Naive thymus-derived CD4-positive, alpha-beta T cell (primary cell): ENCODE measurements at regions not wholly inside any gene's neighbourhood (a gene's known extent, or its start where the extent isn't known, plus 50 kb on each side); places are given as distances from the start of the nearest gene placed in this dataset.

ENCODE experiments used
- ATAC-seq: fragments of 150-1000 bp; cut with Tn5 transposase; 2 replicates; pipeline ENCODE4 v1.10.0; 2021; ENCODE audit warnings: mild to moderate bottlenecking, moderate library complexity
- CTCF ChIA-PET: fragments of 350-600 bp; sonication (Branson Sonifier 250); formaldehyde crosslinking; loops from one replicate; lab custom pipeline; 2021; ENCODE audit warnings: antibody characterized with exemption; lab: Charles Lee
- POLR2A ChIA-PET: fragments of 350-600 bp; sonication (Branson Sonifier 250); formaldehyde crosslinking; loops from one replicate; lab custom pipeline; 2021; ENCODE audit warnings: antibody characterized with exemption, inconsistent platforms; lab: Charles Lee
- DNase-seq, 9 donors: peaks; one replicate each; pipeline versions ENCODE4 v3.0.0 to v3.0.0-alpha.2; 2020 to 2022; ENCODE audit warnings: mixed read lengths in 1 of 9
- H3K27ac ChIP-seq: one replicate; pipeline ENCODE4 v1.7.0; 2013; ENCODE audit warnings: mild to moderate bottlenecking, low read depth, low read length, moderate library complexity
- H3K27me3 ChIP-seq, 2 donors: one replicate each; pipeline ENCODE4 v1.7.0; 2013; ENCODE audit warnings: low read length in 2 of 2, mild to moderate bottlenecking in 2 of 2, moderate library complexity in 2 of 2; ENCODE audit not compliant: control insufficient read depth in 2 of 2, insufficient read depth in 2 of 2
- H3K36me3 ChIP-seq, 3 experiments: 1 replicate in 2 of 3; 2 replicates in 1 of 3; pipeline ENCODE4 v1.7.0; 2013; ENCODE audit warnings: low read length in 3 of 3, mild to moderate bottlenecking in 3 of 3, moderate library complexity in 1 of 3; ENCODE audit not compliant: insufficient read depth in 3 of 3, control insufficient read depth in 2 of 3
- H3K4me1 ChIP-seq, 2 donors: one replicate each; pipeline ENCODE4 v1.7.0; 2013; ENCODE audit warnings: low read length in 2 of 2, mild to moderate bottlenecking in 2 of 2, moderate library complexity in 1 of 2; ENCODE audit not compliant: control insufficient read depth in 2 of 2, insufficient read depth in 2 of 2
- H3K4me3 ChIP-seq: 2 replicates; pipeline ENCODE4 v1.7.0; 2013; ENCODE audit warnings: mild to moderate bottlenecking, low read length
- H3K9me3 ChIP-seq, 3 experiments: 1 replicate in 2 of 3; 2 replicates in 1 of 3; pipeline ENCODE4 v1.7.0; 2013; ENCODE audit warnings: low read length in 3 of 3; ENCODE audit not compliant: control insufficient read depth in 2 of 3
- H3K27ac Mint-ChIP-seq, 9 donors: one replicate each; pipeline ENCODE4 v1.8.0; 2020 to 2022; ENCODE audit warnings: mixed read lengths in 9 of 9, mild to moderate bottlenecking in 8 of 9, moderate library complexity in 5 of 9, inconsistent platforms in 2 of 9
- H3K27me3 Mint-ChIP-seq, 5 donors: one replicate each; pipeline ENCODE4 v1.8.0; 2021 to 2022; ENCODE audit warnings: mixed read lengths in 5 of 5, mild to moderate bottlenecking in 1 of 5
- H3K36me3 Mint-ChIP-seq, 5 donors: one replicate each; pipeline ENCODE4 v1.8.0; 2020 to 2022; ENCODE audit warnings: mixed read lengths in 5 of 5, mild to moderate bottlenecking in 3 of 5, inconsistent platforms in 1 of 5
- H3K4me1 Mint-ChIP-seq, 7 donors: one replicate each; pipeline ENCODE4 v1.8.0; 2020 to 2022; ENCODE audit warnings: mixed read lengths in 7 of 7, mild to moderate bottlenecking in 3 of 7, inconsistent platforms in 1 of 7
- H3K4me3 Mint-ChIP-seq, 10 donors: one replicate each; pipeline ENCODE4 v1.8.0; 2020 to 2022; ENCODE audit warnings: mild to moderate bottlenecking in 10 of 10, mixed read lengths in 10 of 10, moderate library complexity in 6 of 10, inconsistent platforms in 2 of 10
- H3K9me3 Mint-ChIP-seq, 11 donors: one replicate each; pipeline ENCODE4 v1.8.0; 2020 to 2022; ENCODE audit warnings: mixed read lengths in 11 of 11, mild to moderate bottlenecking in 4 of 11, inconsistent platforms in 1 of 11, moderate library complexity in 1 of 11
- intact Hi-C, 2 donors: fragments of 100-400 bp; cut with micrococcal nuclease; formaldehyde crosslinking; loops; one replicate each; pipeline ENCODE4 v1.15.1; 2023

- CTCF ChIA-PET, result no interaction called here
- Histone ChIP-seq H3K4me3 (no peak overlapping the region), H3K27me3 (no peaks in the 10 kb centered on the region), H3K36me3 (no peaks in the 10 kb centered on the region), H3K4me1 (no peaks in the 10 kb centered on the region), H3K27ac (no peak overlapping the region), H3K9me3 (no peaks in the 10 kb centered on the region)
- no peaks in the 10 kb centered on the region for H3K27me3 Mint-ChIP-seq
- intact Hi-C loops, result no loop called here
- peaks cover 0 to 14% (median 5%) of the 10 kb centered on the region in 11 donors for H3K9me3 Mint-ChIP-seq
- DNase-seq (no peak), ATAC-seq (no peak)
- POLR2A ChIA-PET, result no interaction called here
- H3K4me3 Mint-ChIP-seq, result no peak overlapping the region
- H3K4me1 Mint-ChIP-seq, result no peaks in the 10 kb centered on the region
- no peak overlapping the region for H3K27ac Mint-ChIP-seq
- no peaks in the 10 kb centered on the region for H3K36me3 Mint-ChIP-seq
These were observed 225.0 kb upstream of the PRMT6 start for GRCh38 chr1:106831511-106831910.

GRCh38 chr1:106836708-106837107 lies 219.8 kb upstream of the PRMT6 start:
- Mint-ChIP-seq H3K36me3 (no peaks in the 10 kb centered on the region), H3K27ac (no peak overlapping the region), H3K4me3 (no peak overlapping the region), H3K9me3 (peaks cover 0 to 7% (median 2%) of the 10 kb centered on the region in 11 donors), H3K27me3 (no peaks in the 10 kb centered on the region), H3K4me1 (no peaks in the 10 kb centered on the region)
- no peaks in the 10 kb centered on the region for H3K9me3 ChIP-seq
- ChIA-PET CTCF (no interaction called here), POLR2A (no interaction called here)
- no peaks in the 10 kb centered on the region for H3K4me1 ChIP-seq
- intact Hi-C loops, result no loop called here
- ATAC-seq (no peak), DNase-seq (no peak)
- no peak overlapping the region for H3K4me3 ChIP-seq
- H3K36me3 ChIP-seq, result no peaks in the 10 kb centered on the region
- H3K27ac ChIP-seq, result no peak overlapping the region
- no peaks in the 10 kb centered on the region for H3K27me3 ChIP-seq

- peaks cover 0 to 9% (median 3%) of the 10 kb centered on the region in 11 donors for H3K9me3 Mint-ChIP-seq
- no peaks in the 10 kb centered on the region for H3K36me3 Mint-ChIP-seq
- H3K27ac ChIP-seq, result no peak overlapping the region
- CTCF ChIA-PET, result no interaction called here
- H3K36me3 ChIP-seq, result no peaks in the 10 kb centered on the region
- no peaks in the 10 kb centered on the region for H3K4me1 ChIP-seq
- no peaks in the 10 kb centered on the region for H3K27me3 ChIP-seq
- H3K4me3 ChIP-seq, result no peak overlapping the region
- peaks cover 0 to 6% (median 0%) of the 10 kb centered on the region in 5 donors for H3K27me3 Mint-ChIP-seq
- no peak overlapping the region for H3K27ac Mint-ChIP-seq
- DNase-seq (no peak), ATAC-seq (no peak)
- H3K4me1 Mint-ChIP-seq, result no peaks in the 10 kb centered on the region
- H3K4me3 Mint-ChIP-seq, result no peak overlapping the region
- H3K9me3 ChIP-seq, result no peaks in the 10 kb centered on the region
- POLR2A ChIA-PET, result no interaction called here
- intact Hi-C loops, result no loop called here
These were observed 213.0 kb upstream of the PRMT6 start for GRCh38 chr1:106843518-106843917.

DNA sequence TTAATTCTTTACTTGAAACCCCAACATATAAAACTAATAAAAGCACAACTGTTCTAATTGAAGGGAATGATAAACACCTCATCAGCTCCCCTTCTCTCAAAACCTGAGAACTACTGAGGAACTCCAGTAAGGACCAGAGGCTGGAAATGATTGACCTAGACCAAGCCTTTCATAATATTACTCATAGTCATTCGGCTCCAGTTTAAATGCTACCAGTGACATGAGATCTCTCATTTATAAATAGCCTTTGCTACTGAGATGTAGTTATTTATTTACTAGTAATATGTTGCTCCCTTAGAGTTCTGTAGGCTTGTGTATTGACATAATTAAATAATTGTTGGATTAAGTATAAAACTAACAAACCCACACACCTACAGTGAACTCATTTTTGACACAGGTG lies 209.8 kb upstream of the PRMT6 start:
- intact Hi-C loops, result no loop called here
- Histone ChIP-seq H3K4me1 (no peaks in the 10 kb centered on the region), H3K9me3 (no peaks in the 10 kb centered on the region), H3K4me3 (no peak overlapping the region), H3K36me3 (no peaks in the 10 kb centered on the region), H3K27ac (no peak overlapping the region), H3K27me3 (no peaks in the 10 kb centered on the region)
- H3K9me3 Mint-ChIP-seq, result peaks cover 0 to 11% (median 4%) of the 10 kb centered on the region in 11 donors
- DNase-seq (no peak), ATAC-seq (no peak)
- peaks cover 0 to 6% (median 0%) of the 10 kb centered on the region in 5 donors for H3K27me3 Mint-ChIP-seq
- no peak overlapping the region for H3K27ac Mint-ChIP-seq
- no peaks in the 10 kb centered on the region for H3K36me3 Mint-ChIP-seq
- H3K4me1 Mint-ChIP-seq, result no peaks in the 10 kb centered on the region
- POLR2A ChIA-PET, result no interaction called here
- CTCF ChIA-PET, result no interaction called here
- no peak overlapping the region for H3K4me3 Mint-ChIP-seq

DNA sequence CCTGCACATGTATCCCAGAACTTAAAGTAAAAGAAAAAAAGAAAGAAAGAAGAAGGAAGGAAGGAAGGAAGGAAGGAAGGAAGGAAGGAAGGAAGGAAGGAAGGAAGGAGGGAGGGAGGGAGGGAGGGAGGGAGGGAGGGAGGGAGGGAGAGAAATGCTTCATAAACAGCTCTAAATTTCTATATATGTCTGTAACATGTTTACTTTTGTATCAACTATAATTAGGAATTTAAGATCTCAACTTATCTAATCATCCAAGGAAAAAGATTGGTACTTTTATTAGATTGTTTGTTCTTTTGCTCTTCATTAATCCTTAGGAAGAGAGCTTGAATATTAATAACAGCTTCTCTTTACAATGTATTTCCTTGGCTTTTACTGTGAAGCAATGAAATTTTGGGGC lies 195.4 kb upstream of the PRMT6 start:
- Mint-ChIP-seq H3K27me3 (no peaks in the 10 kb centered on the region), H3K9me3 (peaks cover 2 to 17% (median 8%) of the 10 kb centered on the region in 11 donors), H3K4me1 (no peaks in the 10 kb centered on the region), H3K36me3 (peaks cover 0 to 4% (median 0%) of the 10 kb centered on the region in 5 donors), H3K27ac (no peak overlapping the region), H3K4me3 (no peak overlapping the region)
- DNase-seq (no peak), ATAC-seq (no peak)
- H3K27me3 ChIP-seq, result no peaks in the 10 kb centered on the region
- intact Hi-C loops, result no loop called here
- H3K27ac ChIP-seq, result no peak overlapping the region
- POLR2A ChIA-PET, result no interaction called here
- no peak overlapping the region for H3K4me3 ChIP-seq
- H3K36me3 ChIP-seq, result no peaks in the 10 kb centered on the region
- H3K9me3 ChIP-seq, result no peaks in the 10 kb centered on the region
- CTCF ChIA-PET, result no interaction called here
- H3K4me1 ChIP-seq, result no peaks in the 10 kb centered on the region

DNA sequence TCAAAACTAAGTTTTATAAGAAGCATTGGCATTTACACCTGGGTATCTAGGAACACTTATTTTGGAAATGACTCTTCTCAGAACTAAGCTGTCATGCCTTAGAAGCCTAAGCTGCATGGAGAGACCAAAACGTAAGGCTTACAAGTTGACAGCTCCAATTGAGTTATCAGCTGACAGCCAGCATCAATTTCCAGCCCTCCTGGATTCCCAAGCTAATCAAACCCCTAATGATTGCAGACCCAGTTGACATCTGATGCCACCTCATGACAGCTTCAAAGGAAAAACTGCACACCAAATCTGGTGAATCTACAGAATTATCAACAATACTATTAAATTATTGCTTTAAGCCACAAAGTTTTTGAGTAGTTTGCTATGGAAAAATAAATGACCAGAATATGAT lies 187.6 kb upstream of the PRMT6 start:
- Mint-ChIP-seq H3K27ac (no peak overlapping the region), H3K36me3 (no peaks in the 10 kb centered on the region), H3K27me3 (no peaks in the 10 kb centered on the region), H3K4me1 (no peaks in the 10 kb centered on the region), H3K4me3 (no peak overlapping the region), H3K9me3 (peaks cover 3 to 20% (median 7%) of the 10 kb centered on the region in 11 donors)
- DNase-seq (no peak), ATAC-seq (no peak)
- Histone ChIP-seq H3K4me3 (no peak overlapping the region), H3K9me3 (no peaks in the 10 kb centered on the region), H3K27ac (no peak overlapping the region), H3K27me3 (no peaks in the 10 kb centered on the region), H3K36me3 (no peaks in the 10 kb centered on the region), H3K4me1 (no peaks in the 10 kb centered on the region)
- POLR2A ChIA-PET, result interaction anchor here (0.6 kb wide), 1 partner anchor 169 kb away, joined by 3 read pairs; no protein-coding TSS in a partner anchor
- intact Hi-C loops, result no loop called here
- CTCF ChIA-PET, result no interaction called here

DNA sequence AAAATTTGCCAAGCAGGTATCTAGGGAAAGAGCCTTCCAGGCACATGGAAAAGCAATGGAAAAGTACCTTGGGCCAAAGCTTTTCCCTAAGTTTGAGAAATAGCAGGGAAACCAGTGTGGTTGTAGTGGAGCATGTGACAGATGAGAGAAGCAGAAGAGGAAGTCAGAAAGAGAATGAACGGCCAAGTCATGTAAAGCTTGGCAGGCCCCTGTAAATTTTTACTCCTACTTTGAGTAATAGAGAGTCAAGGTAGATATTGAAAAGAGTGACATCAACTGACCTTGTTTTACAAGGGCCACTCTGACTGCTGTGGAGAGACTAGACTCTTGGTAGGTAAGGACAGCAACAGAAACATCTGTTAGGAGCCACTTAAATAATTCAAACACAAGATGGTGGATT lies 180.9 kb upstream of the PRMT6 start:
- no peak overlapping the region for H3K4me3 Mint-ChIP-seq
- no peaks in the 10 kb centered on the region for H3K36me3 Mint-ChIP-seq
- peaks cover 3 to 17% (median 9%) of the 10 kb centered on the region in 11 donors for H3K9me3 Mint-ChIP-seq
- H3K36me3 ChIP-seq, result no peaks in the 10 kb centered on the region
- no peak overlapping the region for H3K27ac ChIP-seq
- H3K4me1 Mint-ChIP-seq, result no peaks in the 10 kb centered on the region
- no peaks in the 10 kb centered on the region for H3K9me3 ChIP-seq
- no peaks in the 10 kb centered on the region for H3K4me1 ChIP-seq
- ChIA-PET CTCF (no interaction called here), POLR2A (no interaction called here)
- intact Hi-C loops, result no loop called here
- no peak overlapping the region for H3K27ac Mint-ChIP-seq
- no peaks in the 10 kb centered on the region for H3K27me3 ChIP-seq
- DNase-seq (no peak), ATAC-seq (no peak)
- no peaks in the 10 kb centered on the region for H3K27me3 Mint-ChIP-seq
- no peak overlapping the region for H3K4me3 ChIP-seq
